ENCODE measurements at regions not wholly inside any gene's neighbourhood (a gene's known extent, or its start where the extent isn't known, plus 50 kb on each side); places are given as distances from the start of the nearest gene placed in this dataset.

- DNase-seq: no peak
Observed at GRCh38 chr9:89234205-89235067, 55.8 kb upstream of the SHC3 start.

GRCh38 chr9:89236955-89237573 lies 58.4 kb upstream of the SHC3 start:
- no peak for DNase-seq

GRCh38 chr9:89238424-89238823 lies 59.8 kb upstream of the SHC3 start:
- no peak for DNase-seq

DNA sequence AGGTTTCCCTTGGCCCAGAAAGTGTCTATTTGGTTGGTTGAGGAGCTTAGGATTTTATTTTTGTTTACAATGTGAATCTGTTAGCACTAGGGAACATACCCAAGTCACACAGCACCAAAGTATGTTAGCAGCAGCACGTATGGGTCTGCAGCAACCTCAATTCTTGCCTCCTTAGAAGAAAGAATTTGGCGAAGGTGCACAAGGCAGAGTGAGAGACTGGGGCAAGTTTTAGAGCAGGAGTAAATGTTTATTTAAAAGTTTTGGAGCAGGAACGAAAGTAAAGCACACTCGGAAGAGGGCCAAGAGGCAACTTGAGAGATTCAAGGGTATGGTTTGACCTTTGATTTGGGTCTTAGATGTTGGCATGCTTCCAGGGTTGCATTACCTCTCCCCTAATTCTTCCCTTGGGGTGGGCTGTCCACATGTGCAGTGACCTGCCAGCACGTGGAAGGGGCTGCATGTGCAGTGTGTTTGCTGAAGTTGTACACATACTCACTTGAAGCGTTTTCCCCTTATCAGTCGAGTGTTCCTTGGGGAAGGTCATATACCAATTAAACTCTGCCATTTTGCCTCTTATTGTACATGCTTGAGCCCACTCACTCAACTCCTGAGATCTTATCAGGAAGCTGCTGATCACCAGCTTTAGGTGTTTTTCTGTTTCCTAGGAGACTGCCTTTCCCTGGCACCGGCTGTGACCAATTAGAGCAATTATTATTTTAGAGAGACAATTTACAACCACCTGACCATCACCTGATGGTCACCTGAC lies 64.9 kb upstream of the SHC3 start:
- DNase-seq: no peak

- no peak for DNase-seq
Observed at GRCh38 chr9:89246840-89247239, 64.2 kb upstream of the CKS2 start.

GRCh38 chr9:89247431-89248353 lies 63.3 kb upstream of the CKS2 start:
- no peak for DNase-seq

- DNase-seq: no peak
Observed at GRCh38 chr9:89249001-89249400, 62.0 kb upstream of the CKS2 start.

- no peak for DNase-seq
Observed at GRCh38 chr9:89252651-89253267, 58.2 kb upstream of the CKS2 start.

DNA sequence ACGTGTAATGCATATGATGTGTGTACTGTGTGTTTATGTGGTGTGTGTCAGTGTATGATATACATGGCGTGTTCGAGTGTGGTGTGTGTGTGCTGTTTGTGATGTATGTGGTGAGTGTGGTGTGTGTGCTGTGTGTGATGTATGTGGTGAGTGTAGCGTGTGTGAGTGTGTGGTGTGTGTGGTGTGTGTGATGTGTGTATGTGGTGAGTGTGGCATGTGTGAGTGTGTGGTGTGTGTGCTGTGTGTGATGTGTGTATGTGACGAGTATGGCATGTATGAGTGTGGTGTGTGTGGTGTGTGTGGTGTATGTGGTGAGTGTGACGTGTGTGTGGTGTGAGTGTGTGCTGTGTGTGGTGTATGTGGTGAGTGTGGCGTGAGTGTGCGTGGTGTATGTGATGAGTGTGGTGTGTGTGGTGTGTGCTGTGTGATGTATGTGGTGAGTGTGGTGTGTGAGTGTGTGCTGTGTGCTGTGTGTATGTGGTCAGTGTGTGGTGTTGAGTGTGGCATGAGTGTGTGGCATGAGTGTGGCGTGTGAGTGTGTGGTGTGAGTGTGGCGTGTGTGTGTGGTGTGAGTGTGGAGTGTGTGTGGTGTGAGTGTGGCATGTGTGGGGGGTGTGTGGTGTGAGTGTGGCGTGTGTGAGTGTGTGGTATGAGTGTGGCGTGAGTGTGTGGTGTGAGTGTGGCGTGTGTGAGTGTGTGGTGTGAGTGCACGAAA lies 56.8 kb upstream of the CKS2 start:
- DNase-seq: no peak

- DNase-seq: peak; percentile 4
Observed at GRCh38 chr9:89254773-89255125, 56.2 kb upstream of the CKS2 start.

DNA sequence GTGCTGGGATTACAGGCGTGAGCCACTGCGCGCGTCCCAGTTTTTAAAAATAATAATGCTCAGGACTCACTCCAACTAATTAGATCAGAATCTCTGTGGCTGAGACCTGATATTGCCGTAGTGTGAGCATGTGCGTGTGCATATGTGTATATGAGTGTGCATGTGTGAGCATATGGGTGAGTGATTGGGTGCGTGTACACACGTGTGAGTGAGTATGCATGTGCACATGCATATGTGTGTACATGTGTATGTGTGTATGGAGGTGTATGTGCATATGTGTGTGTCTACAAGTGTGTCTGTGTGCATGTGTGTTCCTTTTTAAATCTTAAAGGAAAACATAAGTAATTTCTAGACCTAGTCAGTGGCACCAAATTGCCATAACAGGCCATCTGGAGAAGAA lies 54.8 kb upstream of the CKS2 start:
- no peak for DNase-seq

DNA sequence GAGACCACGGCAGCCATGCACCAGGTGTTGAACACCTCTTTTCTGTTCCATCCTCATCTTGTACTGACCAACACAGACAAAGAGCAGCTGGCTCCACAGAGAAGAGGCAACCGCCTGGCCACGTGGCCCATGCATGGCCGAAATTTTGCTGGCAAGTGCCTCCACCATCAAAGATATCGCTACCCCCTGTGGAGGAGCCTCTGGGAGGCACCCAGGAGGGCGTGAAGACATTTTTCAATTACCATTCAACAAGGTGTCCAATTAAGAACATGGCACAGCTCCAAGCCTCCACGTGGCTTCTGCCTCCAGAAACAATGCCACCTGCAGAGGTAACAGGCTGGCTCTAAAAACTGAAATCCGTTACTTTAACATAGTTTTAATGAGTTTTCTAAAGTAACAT lies 54.4 kb upstream of the CKS2 start:
- DNase-seq: no peak

- DNase-seq: no peak
Observed at GRCh38 chr9:89260525-89260924, 50.5 kb upstream of the CKS2 start.

Data from T1000 (cell line).